GM13977 (cell line): ENCODE measurements at regions not wholly inside any gene's neighbourhood (a gene's known extent, or its start where the extent isn't known, plus 50 kb on each side); places are given as distances from the start of the nearest gene placed in this dataset.

Experiments
- DNase-seq: peaks from one replicate; pipeline ENCODE4 v3.0.0; 2012; ENCODE audit warnings: low spot score
- CTCF ChIP-seq: IDR thresholded peaks from 2 replicates; pipeline ENCODE4 v1.5.1; 2012; ENCODE audit warnings: mild to moderate bottlenecking, control low read depth; ENCODE audit not compliant: insufficient read depth; ENCODE audit errors: extremely low read depth, missing control alignments
- in situ Hi-C: fragments of 300-500 bp; cut with MboI; formaldehyde crosslinking; loops from one replicate; pipeline ENCODE4 v1.12.0; 2022; ENCODE audit warnings: low sequenced_read_pairs, low pct_unique_long_range_greater_than_20kb, mixed read lengths, inconsistent platforms; ENCODE audit not compliant: unreplicated experiment

GRCh38 chr4:108276690-108277089 lies 108.0 kb upstream of the LEF1 start:
- TF ChIP-seq CTCF, result no peak
- in situ Hi-C loops, result no loop called here

GRCh38 chr4:108272986-108273385 lies 104.3 kb upstream of the LEF1 start:
- in situ Hi-C loops, result no loop called here
- DNase-seq, result no peak
- no peak for TF ChIP-seq CTCF

More at GRCh38 chr4:108276690-108277089, 108.0 kb upstream of the LEF1 start:
- DNase-seq, result no peak

GRCh38 chr4:108272561-108272960 lies 103.8 kb upstream of the LEF1 start:
- in situ Hi-C loops, result no loop called here
- no peak for TF ChIP-seq CTCF
- DNase-seq, result no peak

GRCh38 chr4:108272046-108272445 lies 103.3 kb upstream of the LEF1 start:
- no peak for DNase-seq
- in situ Hi-C loops, result no loop called here
- TF ChIP-seq CTCF, result no peak

GRCh38 chr4:108270466-108271450 lies 102.0 kb upstream of the LEF1 start:
- in situ Hi-C loops, result no loop called here
- no peak for TF ChIP-seq CTCF
- DNase-seq, result no peak

DNA sequence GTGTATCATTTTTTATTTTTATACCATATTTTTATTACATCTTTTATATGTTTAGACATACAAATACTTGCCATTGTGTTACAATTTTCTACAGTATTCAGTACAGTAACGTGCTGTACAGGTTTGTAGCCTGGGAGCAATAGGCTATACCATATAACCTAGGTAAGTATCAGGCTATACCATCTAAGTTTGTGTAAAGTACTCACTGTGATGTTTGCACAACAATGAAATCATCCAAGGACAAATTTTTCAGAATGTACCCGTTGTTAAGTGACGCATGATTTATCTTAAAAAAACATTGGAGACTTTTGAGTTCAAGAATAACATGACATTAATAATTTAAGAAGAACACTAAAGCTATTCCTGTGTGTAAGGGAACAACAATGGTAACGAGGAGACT lies 96.0 kb upstream of the LEF1 start:
- TF ChIP-seq CTCF, result no peak
- no peak for DNase-seq
- in situ Hi-C loops, result no loop called here
